Activated CD4-positive, alpha-beta memory T cell treated with anti-CD3 and anti-CD28 coated beads for 36 hours (primary cell): ENCODE measurements at regions not wholly inside any gene's neighbourhood (a gene's known extent, or its start where the extent isn't known, plus 50 kb on each side); places are given as distances from the start of the nearest gene placed in this dataset.

Source experiments
- CTCF ChIA-PET: fragments of 350-600 bp; sonication (Branson Sonifier 250); formaldehyde crosslinking; loops from one replicate; lab custom pipeline; 2021; ENCODE audit warnings: antibody characterized with exemption, inconsistent platforms; lab: Charles Lee
- POLR2A ChIA-PET: fragments of 350-600 bp; sonication (Branson Sonifier 250); formaldehyde crosslinking; loops from one replicate; lab custom pipeline; 2021; ENCODE audit warnings: antibody characterized with exemption; lab: Charles Lee
- DNase-seq: peaks from one replicate; pipeline ENCODE4 v3.0.0-alpha.2; 2020
- H3K27ac Mint-ChIP-seq: one replicate; pipeline ENCODE4 v1.8.0; 2021; ENCODE audit warnings: mixed read lengths
- H3K27me3 Mint-ChIP-seq: one replicate; pipeline ENCODE4 v1.8.0; 2021; ENCODE audit warnings: mixed read lengths
- H3K36me3 Mint-ChIP-seq: one replicate; pipeline ENCODE4 v1.8.0; 2021; ENCODE audit warnings: mixed read lengths
- H3K4me1 Mint-ChIP-seq: one replicate; pipeline ENCODE4 v1.8.0; 2021; ENCODE audit warnings: low read depth, mixed read lengths
- H3K4me3 Mint-ChIP-seq: one replicate; pipeline ENCODE4 v1.8.0; 2021; ENCODE audit warnings: mild to moderate bottlenecking, mixed read lengths
- H3K9me3 Mint-ChIP-seq: one replicate; pipeline ENCODE4 v1.8.0; 2021; ENCODE audit warnings: mixed read lengths
- intact Hi-C: fragments of 100-400 bp; cut with micrococcal nuclease; formaldehyde crosslinking; loops from one replicate; pipeline ENCODE4 v1.15.1; 2023

- H3K27me3 Mint-ChIP-seq = no peaks in the 10 kb centered on the region
- H3K36me3 Mint-ChIP-seq = no peaks in the 10 kb centered on the region
- POLR2A ChIA-PET = no interaction called here
- CTCF ChIA-PET = no interaction called here
- H3K4me3 Mint-ChIP-seq = no peak overlapping the region
- no peaks in the 10 kb centered on the region for H3K9me3 Mint-ChIP-seq
- intact Hi-C loops = no loop called here
- DNase-seq = no peak
- no peak overlapping the region for H3K27ac Mint-ChIP-seq
- H3K4me1 Mint-ChIP-seq = no peaks in the 10 kb centered on the region
Observed at GRCh38 chr20:40313730-40314129, 375.3 kb downstream of the MAFB start.

GRCh38 chr20:40309731-40310130 is 379.3 kb downstream of the MAFB start:
- intact Hi-C loops = no loop called here
- Mint-ChIP-seq H3K9me3 (no peaks in the 10 kb centered on the region), H3K27me3 (no peaks in the 10 kb centered on the region), H3K4me3 (no peak overlapping the region), H3K36me3 (no peaks in the 10 kb centered on the region), H3K4me1 (no peaks in the 10 kb centered on the region), H3K27ac (no peak overlapping the region)
- DNase-seq = no peak
- CTCF ChIA-PET = no interaction called here
- POLR2A ChIA-PET = no interaction called here

GRCh38 chr20:40307997-40308396 is 381.0 kb downstream of the MAFB start:
- ChIA-PET POLR2A (no interaction called here), CTCF (no interaction called here)
- no peak for DNase-seq
- Mint-ChIP-seq H3K27me3 (no peaks in the 10 kb centered on the region), H3K4me1 (no peaks in the 10 kb centered on the region), H3K27ac (no peak overlapping the region), H3K4me3 (no peak overlapping the region), H3K36me3 (no peaks in the 10 kb centered on the region), H3K9me3 (no peaks in the 10 kb centered on the region)
- intact Hi-C loops = no loop called here

- ChIA-PET CTCF (no interaction called here), POLR2A (no interaction called here)
- intact Hi-C loops = no loop called here
- H3K9me3 Mint-ChIP-seq = no peaks in the 10 kb centered on the region
- no peaks in the 10 kb centered on the region for H3K4me1 Mint-ChIP-seq
- H3K27ac Mint-ChIP-seq = no peak overlapping the region
- no peaks in the 10 kb centered on the region for H3K27me3 Mint-ChIP-seq
- DNase-seq = no peak
- no peaks in the 10 kb centered on the region for H3K36me3 Mint-ChIP-seq
- H3K4me3 Mint-ChIP-seq = no peak overlapping the region
Observed at GRCh38 chr20:40307268-40307667, 381.8 kb downstream of the MAFB start.

GRCh38 chr20:40305303-40305702 is 383.7 kb downstream of the MAFB start:
- intact Hi-C loops = no loop called here
- no peaks in the 10 kb centered on the region for H3K4me1 Mint-ChIP-seq
- no peak overlapping the region for H3K4me3 Mint-ChIP-seq
- DNase-seq = no peak
- ChIA-PET POLR2A (no interaction called here), CTCF (interaction anchor here (0.6 kb wide), 1 partner anchor 1175 kb away, joined by 3 read pairs; no protein-coding TSS in a partner anchor)
- no peaks in the 10 kb centered on the region for H3K9me3 Mint-ChIP-seq
- H3K36me3 Mint-ChIP-seq = no peaks in the 10 kb centered on the region
- H3K27ac Mint-ChIP-seq = no peak overlapping the region
- H3K27me3 Mint-ChIP-seq = no peaks in the 10 kb centered on the region

- CTCF ChIA-PET = no interaction called here
- intact Hi-C loops = no loop called here
- Mint-ChIP-seq H3K36me3 (no peaks in the 10 kb centered on the region), H3K4me1 (no peaks in the 10 kb centered on the region), H3K27ac (no peak overlapping the region), H3K4me3 (no peak overlapping the region), H3K9me3 (no peaks in the 10 kb centered on the region), H3K27me3 (no peaks in the 10 kb centered on the region)
- DNase-seq = no peak
- POLR2A ChIA-PET = no interaction called here
Observed at GRCh38 chr20:40304119-40304613, 384.9 kb downstream of the MAFB start.

- no peaks in the 10 kb centered on the region for H3K27me3 Mint-ChIP-seq
- intact Hi-C loops = no loop called here
- H3K27ac Mint-ChIP-seq = no peak overlapping the region
- H3K4me1 Mint-ChIP-seq = no peaks in the 10 kb centered on the region
- H3K9me3 Mint-ChIP-seq = no peaks in the 10 kb centered on the region
- no peak for DNase-seq
- CTCF ChIA-PET = no interaction called here
- no peak overlapping the region for H3K4me3 Mint-ChIP-seq
- H3K36me3 Mint-ChIP-seq = no peaks in the 10 kb centered on the region
- POLR2A ChIA-PET = no interaction called here
Observed at GRCh38 chr20:40294747-40295146, 394.3 kb downstream of the MAFB start.

- POLR2A ChIA-PET = no interaction called here
- no peak for DNase-seq
- Mint-ChIP-seq H3K36me3 (no peaks in the 10 kb centered on the region), H3K4me1 (no peaks in the 10 kb centered on the region), H3K9me3 (no peaks in the 10 kb centered on the region), H3K4me3 (no peak overlapping the region), H3K27ac (no peak overlapping the region), H3K27me3 (no peaks in the 10 kb centered on the region)
- CTCF ChIA-PET = no interaction called here
- intact Hi-C loops = no loop called here
Observed at GRCh38 chr20:40294175-40294574, 394.9 kb downstream of the MAFB start.

- no peaks in the 10 kb centered on the region for H3K36me3 Mint-ChIP-seq
- ChIA-PET CTCF (no interaction called here), POLR2A (no interaction called here)
- intact Hi-C loops = no loop called here
- no peak overlapping the region for H3K27ac Mint-ChIP-seq
- no peak for DNase-seq
- no peaks in the 10 kb centered on the region for H3K4me1 Mint-ChIP-seq
- no peaks in the 10 kb centered on the region for H3K27me3 Mint-ChIP-seq
- no peak overlapping the region for H3K4me3 Mint-ChIP-seq
- no peaks in the 10 kb centered on the region for H3K9me3 Mint-ChIP-seq
Observed at GRCh38 chr20:40293740-40294139, 395.3 kb downstream of the MAFB start.

GRCh38 chr20:40291493-40292135 is 397.4 kb downstream of the MAFB start:
- Mint-ChIP-seq H3K27me3 (no peaks in the 10 kb centered on the region), H3K27ac (no peak overlapping the region), H3K9me3 (no peaks in the 10 kb centered on the region), H3K4me1 (no peaks in the 10 kb centered on the region), H3K36me3 (no peaks in the 10 kb centered on the region), H3K4me3 (no peak overlapping the region)
- CTCF ChIA-PET = no interaction called here
- intact Hi-C loops = no loop called here
- DNase-seq = no peak
- POLR2A ChIA-PET = no interaction called here

GRCh38 chr20:40287683-40288082 is 401.4 kb downstream of the MAFB start:
- Mint-ChIP-seq H3K27me3 (no peaks in the 10 kb centered on the region), H3K4me3 (no peak overlapping the region), H3K36me3 (no peaks in the 10 kb centered on the region), H3K9me3 (no peaks in the 10 kb centered on the region), H3K27ac (no peak overlapping the region), H3K4me1 (no peaks in the 10 kb centered on the region)
- DNase-seq = no peak
- POLR2A ChIA-PET = no interaction called here
- CTCF ChIA-PET = no interaction called here
- intact Hi-C loops = no loop called here

- POLR2A ChIA-PET = no interaction called here
- DNase-seq = no peak
- Mint-ChIP-seq H3K9me3 (no peaks in the 10 kb centered on the region), H3K4me1 (no peaks in the 10 kb centered on the region), H3K36me3 (no peaks in the 10 kb centered on the region), H3K27me3 (no peaks in the 10 kb centered on the region), H3K27ac (no peak overlapping the region), H3K4me3 (no peak overlapping the region)
- intact Hi-C loops = no loop called here
- CTCF ChIA-PET = no interaction called here
Observed at GRCh38 chr20:40286975-40287531, 402.0 kb downstream of the MAFB start.

- Mint-ChIP-seq H3K4me1 (no peaks in the 10 kb centered on the region), H3K4me3 (no peak overlapping the region), H3K27ac (no peak overlapping the region), H3K36me3 (no peaks in the 10 kb centered on the region), H3K9me3 (no peaks in the 10 kb centered on the region), H3K27me3 (no peaks in the 10 kb centered on the region)
- ChIA-PET CTCF (no interaction called here), POLR2A (no interaction called here)
- intact Hi-C loops = no loop called here
- no peak for DNase-seq
Observed at GRCh38 chr20:40284611-40285010, 404.4 kb downstream of the MAFB start.
